ENCODE measurements at regions not wholly inside any gene's neighbourhood (a gene's known extent, or its start where the extent isn't known, plus 50 kb on each side); places are given as distances from the start of the nearest gene placed in this dataset.

- Histone ChIP-seq H2BK5ac (ENCODE audit: low read depth, low read length, poor library complexity, severe bottlenecking) (no peak overlapping the region), H3K27me3 (ENCODE audit: control insufficient read depth in 1 of 2, insufficient read depth in 1 of 2, low read length in 2 of 2) (no peaks in the 10 kb centered on the region), H2AFZ (ENCODE audit: low read depth, low read length) (no peak overlapping the region), H3K4me2 (ENCODE audit: low read length, poor library complexity, severe bottlenecking) (no peak overlapping the region), H3K36me3 (ENCODE audit: control insufficient read depth in 1 of 2, insufficient read depth in 2 of 2, low read depth in 1 of 2, low read length in 2 of 2) (no peaks in the 10 kb centered on the region), H2BK15ac (ENCODE audit: low read depth, poor library complexity, severe bottlenecking) (no peak overlapping the region), H3K4me3 (ENCODE audit: insufficient read depth in 1 of 2, low read depth in 1 of 2, low read length in 2 of 2) (no peak overlapping the region), H4K91ac (ENCODE audit: low read length) (no peak overlapping the region), H2BK12ac (ENCODE audit: low read length in 2 of 2) (no peak overlapping the region), H3K23ac (ENCODE audit: low read length in 2 of 2) (no peak overlapping the region), H2BK120ac (ENCODE audit: low read depth, low read length) (no peak overlapping the region), H3K27ac (ENCODE audit: low read length, poor library complexity, severe bottlenecking) (no peak overlapping the region), H3K14ac (ENCODE audit: low read length in 2 of 2) (no peak overlapping the region), H3K9ac (ENCODE audit: low read length) (no peak overlapping the region), H4K8ac (ENCODE audit: low read length) (no peak overlapping the region), H3K4me1 (ENCODE audit: control insufficient read depth, insufficient read depth, low read depth, low read length) (no peaks in the 10 kb centered on the region), H3K9me3 (ENCODE audit: control insufficient read depth, low read length) (no peaks in the 10 kb centered on the region), H3K79me1 (replicated peaks; ENCODE audit: low read length, poor library complexity, severe bottlenecking) (no peaks in the 10 kb centered on the region), H2AK5ac (ENCODE audit: low read length, severe bottlenecking) (no peak overlapping the region), H3K4ac (ENCODE audit: low read depth in 1 of 2, low read length in 2 of 2) (no peak overlapping the region), H3K18ac (ENCODE audit: low read depth in 1 of 2, low read length in 2 of 2) (no peak overlapping the region)
- WGBS, result no CpG with 5 or more reads among the region's 3 CpGs
- peak; percentile 7 for DNase-seq
Observed at GRCh38 chr2:147739508-147739907, 105.3 kb upstream of the ACVR2A start.

GRCh38 chr2:147718831-147719230 is 126.0 kb upstream of the ACVR2A start:
- 50% methylated on average over 1 of the region's 2 CpGs for WGBS
- no peak overlapping the region for H3K9ac ChIP-seq (ENCODE audit: low read length)
- no peaks in the 10 kb centered on the region for H3K36me3 ChIP-seq (ENCODE audit: control insufficient read depth in 1 of 2, insufficient read depth in 2 of 2, low read depth in 1 of 2, low read length in 2 of 2)

DNA sequence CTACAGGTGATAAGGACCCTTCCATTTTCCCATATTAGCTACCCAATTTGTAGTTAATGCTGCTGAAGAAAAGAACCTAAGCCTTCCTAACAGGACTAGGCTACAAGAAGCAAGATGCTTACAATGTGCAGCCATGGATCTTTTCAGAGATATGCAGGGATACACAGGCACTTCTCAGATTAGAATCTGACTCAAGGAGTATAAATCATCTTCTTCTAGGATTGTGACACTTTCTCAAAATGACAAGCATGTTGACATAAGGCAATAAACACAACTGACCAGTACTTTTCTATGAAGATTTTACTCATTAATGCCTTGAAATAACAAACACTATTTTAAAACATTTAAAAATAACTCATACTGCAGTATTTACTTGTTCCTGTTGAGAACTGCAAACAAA is 127.9 kb upstream of the ACVR2A start:
- no peak overlapping the region for H3K4me3 ChIP-seq (ENCODE audit: insufficient read depth in 1 of 2, low read depth in 1 of 2, low read length in 2 of 2)
- no peak overlapping the region for H3K23ac ChIP-seq (ENCODE audit: low read length in 2 of 2)
- H3K4ac ChIP-seq (ENCODE audit: low read depth in 1 of 2, low read length in 2 of 2), result no peak overlapping the region
- no peak overlapping the region for H3K18ac ChIP-seq (ENCODE audit: low read depth in 1 of 2, low read length in 2 of 2)
- H3K79me1 ChIP-seq (replicated peaks; ENCODE audit: low read length, poor library complexity, severe bottlenecking), result no peaks in the 10 kb centered on the region
- H2AFZ ChIP-seq (ENCODE audit: low read depth, low read length), result no peak overlapping the region
- no peaks in the 10 kb centered on the region for H3K36me3 ChIP-seq (ENCODE audit: control insufficient read depth in 1 of 2, insufficient read depth in 2 of 2, low read depth in 1 of 2, low read length in 2 of 2)
- H2BK5ac ChIP-seq (ENCODE audit: low read depth, low read length, poor library complexity, severe bottlenecking), result no peak overlapping the region
- no peak overlapping the region for H4K91ac ChIP-seq (ENCODE audit: low read length)
- no peak overlapping the region for H2BK12ac ChIP-seq (ENCODE audit: low read length in 2 of 2)
- H3K14ac ChIP-seq (ENCODE audit: low read length in 2 of 2), result no peak overlapping the region
- H2AK5ac ChIP-seq (ENCODE audit: low read length, severe bottlenecking), result no peak overlapping the region
- H3K27me3 ChIP-seq (ENCODE audit: control insufficient read depth in 1 of 2, insufficient read depth in 1 of 2, low read length in 2 of 2), result no peaks in the 10 kb centered on the region
- H3K27ac ChIP-seq (ENCODE audit: low read length, poor library complexity, severe bottlenecking), result no peak overlapping the region
- H2BK15ac ChIP-seq (ENCODE audit: low read depth, poor library complexity, severe bottlenecking), result no peak overlapping the region
- peaks cover 6% of the 10 kb centered on the region for H3K9me3 ChIP-seq (ENCODE audit: control insufficient read depth, low read length)
- no peak overlapping the region for H3K4me2 ChIP-seq (ENCODE audit: low read length, poor library complexity, severe bottlenecking)
- H3K9ac ChIP-seq (ENCODE audit: low read length), result no peak overlapping the region
- peak; percentile 11 for DNase-seq
- H3K4me1 ChIP-seq (ENCODE audit: control insufficient read depth, insufficient read depth, low read depth, low read length), result no peaks in the 10 kb centered on the region
- H4K8ac ChIP-seq (ENCODE audit: low read length), result no peak overlapping the region
- H2BK120ac ChIP-seq (ENCODE audit: low read depth, low read length), result no peak overlapping the region

More at GRCh38 chr2:147718831-147719230, 126.0 kb upstream of the ACVR2A start:
- Histone ChIP-seq H3K18ac (ENCODE audit: low read depth in 1 of 2, low read length in 2 of 2) (no peak overlapping the region), H3K27me3 (ENCODE audit: control insufficient read depth in 1 of 2, insufficient read depth in 1 of 2, low read length in 2 of 2) (no peaks in the 10 kb centered on the region), H3K27ac (ENCODE audit: low read length, poor library complexity, severe bottlenecking) (no peak overlapping the region), H2BK5ac (ENCODE audit: low read depth, low read length, poor library complexity, severe bottlenecking) (no peak overlapping the region), H3K4me1 (ENCODE audit: control insufficient read depth, insufficient read depth, low read depth, low read length) (no peaks in the 10 kb centered on the region), H3K4me3 (ENCODE audit: insufficient read depth in 1 of 2, low read depth in 1 of 2, low read length in 2 of 2) (no peak overlapping the region), H3K14ac (ENCODE audit: low read length in 2 of 2) (no peak overlapping the region), H3K9me3 (ENCODE audit: control insufficient read depth, low read length) (no peaks in the 10 kb centered on the region), H3K79me1 (replicated peaks; ENCODE audit: low read length, poor library complexity, severe bottlenecking) (no peaks in the 10 kb centered on the region), H2AK5ac (ENCODE audit: low read length, severe bottlenecking) (no peak overlapping the region), H2BK15ac (ENCODE audit: low read depth, poor library complexity, severe bottlenecking) (no peak overlapping the region), H3K4me2 (ENCODE audit: low read length, poor library complexity, severe bottlenecking) (no peak overlapping the region), H2AFZ (ENCODE audit: low read depth, low read length) (no peak overlapping the region), H2BK12ac (ENCODE audit: low read length in 2 of 2) (no peak overlapping the region), H4K8ac (ENCODE audit: low read length) (no peak overlapping the region), H2BK120ac (ENCODE audit: low read depth, low read length) (no peak overlapping the region), H3K4ac (ENCODE audit: low read depth in 1 of 2, low read length in 2 of 2) (no peak overlapping the region), H3K23ac (ENCODE audit: low read length in 2 of 2) (no peak overlapping the region), H4K91ac (ENCODE audit: low read length) (no peak overlapping the region)
- no peak for DNase-seq

DNA sequence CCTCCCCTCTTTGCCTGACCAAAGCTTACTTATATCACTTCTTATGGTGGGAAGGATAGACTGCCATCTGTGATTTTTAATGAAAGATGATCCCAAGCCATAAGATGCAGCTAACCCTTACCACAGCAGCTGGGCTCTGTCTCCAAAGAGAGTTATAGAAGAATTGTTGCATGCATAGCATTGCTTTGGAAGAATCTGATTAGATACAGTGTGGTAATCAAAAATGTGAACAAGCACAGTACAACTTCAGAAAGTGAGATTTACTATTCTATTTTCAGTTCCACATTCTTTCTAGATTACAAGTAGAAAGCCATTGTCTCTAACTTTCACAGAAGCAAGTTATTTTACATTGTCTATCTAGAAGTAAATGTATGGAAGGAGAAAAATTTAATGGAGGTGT is 129.0 kb upstream of the ACVR2A start:
- Histone ChIP-seq H2BK12ac (ENCODE audit: low read length in 2 of 2) (no peak overlapping the region), H3K4me2 (ENCODE audit: low read length, poor library complexity, severe bottlenecking) (no peak overlapping the region), H4K8ac (ENCODE audit: low read length) (no peak overlapping the region), H3K14ac (ENCODE audit: low read length in 2 of 2) (no peak overlapping the region), H3K4ac (ENCODE audit: low read depth in 1 of 2, low read length in 2 of 2) (no peak overlapping the region), H2BK120ac (ENCODE audit: low read depth, low read length) (no peak overlapping the region), H3K27me3 (ENCODE audit: control insufficient read depth in 1 of 2, insufficient read depth in 1 of 2, low read length in 2 of 2) (no peaks in the 10 kb centered on the region), H3K27ac (ENCODE audit: low read length, poor library complexity, severe bottlenecking) (no peak overlapping the region), H3K79me1 (replicated peaks; ENCODE audit: low read length, poor library complexity, severe bottlenecking) (no peaks in the 10 kb centered on the region), H3K23ac (ENCODE audit: low read length in 2 of 2) (no peak overlapping the region), H4K91ac (ENCODE audit: low read length) (no peak overlapping the region), H3K18ac (ENCODE audit: low read depth in 1 of 2, low read length in 2 of 2) (no peak overlapping the region), H2BK15ac (ENCODE audit: low read depth, poor library complexity, severe bottlenecking) (no peak overlapping the region), H3K36me3 (ENCODE audit: control insufficient read depth in 1 of 2, insufficient read depth in 2 of 2, low read depth in 1 of 2, low read length in 2 of 2) (no peaks in the 10 kb centered on the region), H3K4me3 (ENCODE audit: insufficient read depth in 1 of 2, low read depth in 1 of 2, low read length in 2 of 2) (no peak overlapping the region), H3K4me1 (ENCODE audit: control insufficient read depth, insufficient read depth, low read depth, low read length) (no peaks in the 10 kb centered on the region), H2BK5ac (ENCODE audit: low read depth, low read length, poor library complexity, severe bottlenecking) (no peak overlapping the region), H2AK5ac (ENCODE audit: low read length, severe bottlenecking) (no peak overlapping the region), H3K9ac (ENCODE audit: low read length) (no peak overlapping the region), H3K9me3 (ENCODE audit: control insufficient read depth, low read length) (peaks cover 6% of the 10 kb centered on the region), H2AFZ (ENCODE audit: low read depth, low read length) (no peak overlapping the region)
- no peak for DNase-seq
